Activated CD4-positive, alpha-beta T cell treated with anti-CD3 and anti-CD28 coated beads for 48 hours (primary cell): ENCODE measurements at regions not wholly inside any gene's neighbourhood (a gene's known extent, or its start where the extent isn't known, plus 50 kb on each side); places are given as distances from the start of the nearest gene placed in this dataset.

Experiments
- DNase-seq: peaks from one replicate; pipeline ENCODE4 v3.0.0-alpha.2; 2020

DNA sequence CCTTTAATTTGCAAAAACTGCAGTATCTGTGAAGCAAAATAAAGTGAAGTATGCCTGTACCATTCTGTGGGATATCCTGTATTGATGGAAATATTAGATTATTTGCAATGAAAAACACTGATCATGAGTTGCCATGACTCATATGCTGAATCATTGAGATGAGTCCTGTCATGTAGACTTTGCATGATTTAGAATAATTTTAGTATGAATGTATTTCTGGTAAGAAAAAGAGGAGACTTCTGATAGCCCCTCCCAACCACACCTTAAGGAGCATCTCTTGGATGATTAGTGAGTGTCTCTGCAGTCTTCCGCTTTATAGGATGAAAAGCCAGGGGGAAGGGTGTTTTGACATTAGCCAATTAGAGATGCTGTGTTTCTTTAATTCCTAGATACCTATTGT lies 55.2 kb upstream of the PTGS2 start:
- no peak for DNase-seq

DNA sequence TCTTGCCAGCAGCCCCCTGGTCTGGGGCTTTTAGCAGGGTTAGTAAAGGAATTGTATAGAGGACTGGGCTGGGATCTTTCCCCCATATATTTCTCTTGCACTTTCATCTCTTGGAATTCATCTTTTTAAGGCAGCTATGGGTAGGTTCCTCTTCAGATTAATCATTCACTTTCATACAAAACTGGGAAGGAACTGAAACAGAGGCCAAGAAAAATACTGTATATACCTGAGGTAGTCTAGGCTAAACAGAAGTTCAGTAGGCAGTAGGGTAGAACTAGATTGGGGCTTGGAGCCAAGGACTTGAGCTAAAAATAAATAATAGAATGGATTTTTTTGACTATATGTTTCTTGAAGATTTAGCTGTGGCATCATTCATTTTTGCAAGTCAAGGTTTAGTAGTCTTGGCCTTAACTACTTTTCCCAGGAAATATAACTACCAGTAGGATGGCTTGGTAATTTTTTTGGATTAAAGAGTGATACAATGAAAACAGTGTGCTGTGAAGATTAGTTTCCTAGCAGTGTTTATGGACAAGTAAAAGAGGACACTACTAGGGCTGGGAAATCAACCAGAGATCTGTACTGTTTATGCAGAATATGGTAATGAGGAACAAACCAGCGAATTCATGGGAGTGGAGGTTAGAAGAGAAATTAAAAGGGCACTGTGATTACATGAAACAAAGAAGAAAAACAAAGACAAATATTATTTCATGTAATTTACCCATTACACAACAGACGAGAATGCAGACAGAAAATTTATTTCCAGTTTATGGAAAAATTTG lies 50.9 kb upstream of the PTGS2 start:
- no peak for DNase-seq
